OCI-LY7 (cell line): ENCODE measurements at regions not wholly inside any gene's neighbourhood (a gene's known extent, or its start where the extent isn't known, plus 50 kb on each side); places are given as distances from the start of the nearest gene placed in this dataset.

Source experiments
- BruUV-seq: library from RNA; stranded (reverse); fragments of 400-500 nt; replicated peaks from 2 replicates; lab custom pipeline; 2021; lab: Mats Ljungman, UMichigan
- CTCF ChIA-PET: fragments of 300-600 bp; sonication (Branson Sonifier 250); formaldehyde crosslinking; loops from one replicate; lab custom pipeline; 2022; ENCODE audit warnings: antibody characterized with exemption; ENCODE audit not compliant: unreplicated experiment; lab: Charles Lee
- POLR2A ChIA-PET: fragments of 300-600 bp; sonication (Branson Sonifier 250); formaldehyde crosslinking; loops from one replicate; lab custom pipeline; 2022; ENCODE audit warnings: antibody characterized with exemption; lab: Charles Lee
- DNase-seq: peaks from one replicate; pipeline ENCODE4 v3.0.0-alpha.2; 2015; ENCODE audit warnings: low spot score
- H2AFZ ChIP-seq: fragments of 200-600 bp; sonication (generic), shearing (Covaris generic); 2 replicates; pipeline ENCODE4 v1.6.1; 2014; ENCODE audit warnings: mild to moderate bottlenecking, antibody characterized with exemption, low read length, moderate library complexity
- H3K27ac ChIP-seq: fragments of 200-600 bp; sonication (generic); 2 replicates; pipeline ENCODE4 v1.5.1; 2014; ENCODE audit warnings: mixed run types, low read depth, mild to moderate bottlenecking, moderate library complexity, low read length, inconsistent platforms; ENCODE audit not compliant: poor library complexity, severe bottlenecking
- H3K36me3 ChIP-seq: fragments of 200-600 bp; sonication (generic); 2 replicates; pipeline ENCODE4 v1.6.1; 2014; ENCODE audit warnings: mild to moderate bottlenecking, antibody characterized with exemption, low read length, moderate library complexity, mixed read lengths; ENCODE audit not compliant: insufficient read depth
- H3K4me1 ChIP-seq: fragments of 200-600 bp; sonication (generic); 2 replicates; pipeline ENCODE4 v1.5.1; 2014; ENCODE audit warnings: mild to moderate bottlenecking, low read length; ENCODE audit not compliant: insufficient read depth, poor library complexity, severe bottlenecking
- H3K4me2 ChIP-seq: fragments of 200-600 bp; sonication (generic); 2 replicates; pipeline ENCODE4 v1.6.1; 2014; ENCODE audit warnings: mild to moderate bottlenecking, low read length
- H3K4me3 ChIP-seq: fragments of 200-600 bp; sonication (generic); 2 replicates; pipeline ENCODE4 v1.5.1; 2014; ENCODE audit warnings: mild to moderate bottlenecking, low read depth, low read length; ENCODE audit not compliant: poor library complexity, severe bottlenecking
- H3K79me2 ChIP-seq: fragments of 200-600 bp; sonication (generic); 2 replicates; pipeline ENCODE4 v1.6.1; 2016; ENCODE audit warnings: low read depth, mild to moderate bottlenecking, low read length, moderate library complexity, mixed read lengths; ENCODE audit not compliant: insufficient read depth
- H3K9me2 ChIP-seq: fragments of 200-600 bp; sonication (generic); 2 replicates; pipeline ENCODE4 v1.6.1; 2016; ENCODE audit warnings: mild to moderate bottlenecking, low read length, mixed read lengths; ENCODE audit not compliant: insufficient read depth
- H3K9me3 ChIP-seq: fragments of 200-600 bp; sonication (generic); 2 replicates; pipeline ENCODE4 v1.6.1; 2014; ENCODE audit warnings: mild to moderate bottlenecking, mixed run types, low read length, mixed read lengths
- H4K20me1 ChIP-seq: fragments of 200-600 bp; sonication (generic); 2 replicates; pipeline ENCODE4 v1.6.1; 2014; ENCODE audit warnings: mild to moderate bottlenecking, antibody characterized with exemption, low read length, moderate library complexity, mixed read lengths; ENCODE audit not compliant: insufficient read depth
- EZH2phosphoT487 ChIP-seq: fragments of 200-600 bp; sonication (generic); IDR thresholded peaks from 2 replicates; pipeline ENCODE4 v1.6.1; 2018; ENCODE audit warnings: low read depth, borderline replicate concordance, mild to moderate bottlenecking, mixed run types, antibody characterized with exemption, low read length, moderate library complexity, mixed read lengths
- intact Hi-C: fragments of 100-400 bp; cut with micrococcal nuclease; formaldehyde crosslinking; loops from one replicate; pipeline ENCODE4 v1.10.0; 2022; ENCODE audit not compliant: unreplicated experiment
- TF ChIP-seq, protein P1 (sequence below): fragments of 200-600 bp; sonication (generic); conservative IDR thresholded peaks from 2 replicates; pipeline ENCODE4 v1.5.1; 2014; ENCODE audit warnings: mild to moderate bottlenecking, antibody characterized with exemption, low read length, moderate library complexity, mixed read lengths

DNA sequence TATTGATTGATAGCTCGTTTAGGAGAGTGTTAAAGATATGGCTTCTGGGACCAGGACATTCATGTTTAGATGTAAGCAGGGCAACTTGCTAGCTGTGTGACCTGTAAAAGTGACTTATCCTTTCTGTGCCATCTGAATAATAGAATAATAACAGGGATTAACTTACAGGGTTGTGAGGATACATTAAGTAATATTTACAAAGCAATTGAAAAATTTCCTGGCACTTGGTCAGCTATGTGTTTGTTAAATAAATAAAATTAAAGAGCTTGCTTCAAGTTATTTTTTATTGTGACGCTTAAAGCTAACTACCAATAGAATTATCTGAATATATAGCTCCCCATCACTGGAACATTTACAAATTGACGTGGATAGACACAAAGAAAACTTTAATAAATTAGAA lies 287.9 kb upstream of the CDIN1 start:
- CTCF ChIA-PET, result no interaction called here
- H3K9me2 ChIP-seq, result no peaks in the 10 kb centered on the region
- no peaks in the 10 kb centered on the region for H3K79me2 ChIP-seq
- H3K9me3 ChIP-seq, result no peaks in the 10 kb centered on the region
- no peak overlapping the region for H3K4me3 ChIP-seq
- intact Hi-C loops, result no loop called here
- H4K20me1 ChIP-seq, result no peaks in the 10 kb centered on the region
- H3K4me1 ChIP-seq, result no peaks in the 10 kb centered on the region
- H2AFZ ChIP-seq, result no peak overlapping the region
- no peak overlapping the region for H3K27ac ChIP-seq
- no peak overlapping the region for H3K4me2 ChIP-seq
- no TSS peak for BruUV-seq
- POLR2A ChIA-PET, result interaction anchor here (0.7 to 0.9 kb wide), 2 partner anchors 13 to 25 kb away, joined by 3 to 4 read pairs; no protein-coding TSS in a partner anchor
- H3K36me3 ChIP-seq, result no peaks in the 10 kb centered on the region
- no peak for DNase-seq
- no peak for TF ChIP-seq EZH2phosphoT487
- TF ChIP-seq, protein P1, sequence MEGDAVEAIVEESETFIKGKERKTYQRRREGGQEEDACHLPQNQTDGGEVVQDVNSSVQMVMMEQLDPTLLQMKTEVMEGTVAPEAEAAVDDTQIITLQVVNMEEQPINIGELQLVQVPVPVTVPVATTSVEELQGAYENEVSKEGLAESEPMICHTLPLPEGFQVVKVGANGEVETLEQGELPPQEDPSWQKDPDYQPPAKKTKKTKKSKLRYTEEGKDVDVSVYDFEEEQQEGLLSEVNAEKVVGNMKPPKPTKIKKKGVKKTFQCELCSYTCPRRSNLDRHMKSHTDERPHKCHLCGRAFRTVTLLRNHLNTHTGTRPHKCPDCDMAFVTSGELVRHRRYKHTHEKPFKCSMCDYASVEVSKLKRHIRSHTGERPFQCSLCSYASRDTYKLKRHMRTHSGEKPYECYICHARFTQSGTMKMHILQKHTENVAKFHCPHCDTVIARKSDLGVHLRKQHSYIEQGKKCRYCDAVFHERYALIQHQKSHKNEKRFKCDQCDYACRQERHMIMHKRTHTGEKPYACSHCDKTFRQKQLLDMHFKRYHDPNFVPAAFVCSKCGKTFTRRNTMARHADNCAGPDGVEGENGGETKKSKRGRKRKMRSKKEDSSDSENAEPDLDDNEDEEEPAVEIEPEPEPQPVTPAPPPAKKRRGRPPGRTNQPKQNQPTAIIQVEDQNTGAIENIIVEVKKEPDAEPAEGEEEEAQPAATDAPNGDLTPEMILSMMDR, result no peak

DNA sequence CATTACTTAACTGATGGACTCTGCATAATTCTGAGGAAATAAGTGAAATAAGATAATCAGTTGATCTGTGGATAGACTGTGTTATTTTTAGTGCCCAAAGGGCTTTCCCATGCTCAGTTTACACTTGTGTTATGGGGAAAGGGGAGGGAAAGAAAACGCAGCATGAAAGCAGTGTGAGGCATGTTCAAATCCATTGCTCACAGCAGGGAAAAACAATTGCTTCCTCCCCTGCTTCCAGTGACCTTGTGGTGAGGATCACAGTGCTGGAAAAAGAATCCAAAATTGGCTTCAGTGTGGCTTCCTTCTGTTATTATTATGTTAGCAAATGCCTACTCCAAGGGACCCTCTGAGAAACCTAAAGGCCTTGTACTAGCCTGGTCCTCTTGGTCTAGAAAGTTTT lies 285.1 kb upstream of the CDIN1 start:
- H3K27ac ChIP-seq, result no peak overlapping the region
- ChIA-PET CTCF (no interaction called here), POLR2A (no interaction called here)
- no TSS peak for BruUV-seq
- no peaks in the 10 kb centered on the region for H3K9me3 ChIP-seq
- no peaks in the 10 kb centered on the region for H3K79me2 ChIP-seq
- no peak for DNase-seq
- H2AFZ ChIP-seq, result no peak overlapping the region
- H3K36me3 ChIP-seq, result no peaks in the 10 kb centered on the region
- H3K4me2 ChIP-seq, result no peak overlapping the region
- TF ChIP-seq, protein P1, result no peak
- TF ChIP-seq EZH2phosphoT487, result no peak
- H3K4me1 ChIP-seq, result no peaks in the 10 kb centered on the region
- intact Hi-C loops, result no loop called here
- H3K4me3 ChIP-seq, result no peak overlapping the region
- H4K20me1 ChIP-seq, result no peaks in the 10 kb centered on the region
- no peaks in the 10 kb centered on the region for H3K9me2 ChIP-seq

DNA sequence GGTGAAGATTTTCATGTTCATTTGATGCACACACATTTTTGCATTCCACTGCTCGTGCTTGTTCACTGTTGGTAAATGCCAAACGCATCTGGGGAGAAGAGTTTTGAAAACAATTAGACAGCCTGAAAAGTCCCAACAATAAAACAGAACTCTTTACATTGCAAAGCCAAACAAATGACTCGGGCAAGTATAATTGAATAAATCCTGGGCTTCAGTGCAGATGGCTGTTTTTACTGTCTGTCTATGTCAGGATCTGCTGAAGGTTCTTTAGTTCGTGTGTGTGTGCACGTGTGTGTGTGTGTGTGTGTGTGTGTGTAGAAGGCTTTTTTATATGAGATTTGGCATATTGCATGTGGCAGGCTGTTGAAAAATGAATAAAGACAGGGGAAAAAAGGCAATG lies 277.5 kb upstream of the CDIN1 start:
- Histone ChIP-seq H3K27ac (no peak overlapping the region), H3K4me2 (no peak overlapping the region), H4K20me1 (no peaks in the 10 kb centered on the region), H3K36me3 (no peaks in the 10 kb centered on the region), H3K4me3 (no peak overlapping the region), H3K4me1 (no peaks in the 10 kb centered on the region), H2AFZ (no peak overlapping the region), H3K79me2 (no peaks in the 10 kb centered on the region), H3K9me3 (no peaks in the 10 kb centered on the region), H3K9me2 (no peaks in the 10 kb centered on the region)
- intact Hi-C loops, result no loop called here
- POLR2A ChIA-PET, result no interaction called here
- no peak for TF ChIP-seq EZH2phosphoT487
- TF ChIP-seq, protein P1, result no peak
- no TSS peak for BruUV-seq
- no peak for DNase-seq
- CTCF ChIA-PET, result no interaction called here
